ENCODE measurements at regions not wholly inside any gene's neighbourhood (a gene's known extent, or its start where the extent isn't known, plus 50 kb on each side); places are given as distances from the start of the nearest gene placed in this dataset.

DNA sequence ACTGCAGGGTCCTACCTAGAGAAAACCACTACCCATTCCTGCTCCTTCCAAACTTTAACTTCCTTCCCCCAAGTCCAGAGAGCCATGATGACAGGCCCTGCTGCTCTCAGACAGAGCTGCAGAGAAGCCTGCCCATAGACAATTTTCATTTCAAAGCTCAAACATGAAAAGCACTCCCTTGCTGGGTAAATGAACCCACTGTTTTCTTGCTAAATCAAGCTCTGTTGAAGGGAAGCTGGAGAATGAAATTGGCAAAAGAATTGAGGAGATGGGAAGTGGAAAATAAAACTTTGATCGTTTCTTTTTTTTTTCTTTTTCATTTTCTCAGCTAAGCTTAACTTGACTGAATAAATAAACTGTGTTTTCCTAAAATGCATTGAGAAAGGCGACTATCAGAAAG lies 331.1 kb upstream of the CPEB2 start:
- TF ChIP-seq POLR2A (IDR thresholded peaks at IDR 0.05), result no peak
- TF ChIP-seq, protein P1, sequence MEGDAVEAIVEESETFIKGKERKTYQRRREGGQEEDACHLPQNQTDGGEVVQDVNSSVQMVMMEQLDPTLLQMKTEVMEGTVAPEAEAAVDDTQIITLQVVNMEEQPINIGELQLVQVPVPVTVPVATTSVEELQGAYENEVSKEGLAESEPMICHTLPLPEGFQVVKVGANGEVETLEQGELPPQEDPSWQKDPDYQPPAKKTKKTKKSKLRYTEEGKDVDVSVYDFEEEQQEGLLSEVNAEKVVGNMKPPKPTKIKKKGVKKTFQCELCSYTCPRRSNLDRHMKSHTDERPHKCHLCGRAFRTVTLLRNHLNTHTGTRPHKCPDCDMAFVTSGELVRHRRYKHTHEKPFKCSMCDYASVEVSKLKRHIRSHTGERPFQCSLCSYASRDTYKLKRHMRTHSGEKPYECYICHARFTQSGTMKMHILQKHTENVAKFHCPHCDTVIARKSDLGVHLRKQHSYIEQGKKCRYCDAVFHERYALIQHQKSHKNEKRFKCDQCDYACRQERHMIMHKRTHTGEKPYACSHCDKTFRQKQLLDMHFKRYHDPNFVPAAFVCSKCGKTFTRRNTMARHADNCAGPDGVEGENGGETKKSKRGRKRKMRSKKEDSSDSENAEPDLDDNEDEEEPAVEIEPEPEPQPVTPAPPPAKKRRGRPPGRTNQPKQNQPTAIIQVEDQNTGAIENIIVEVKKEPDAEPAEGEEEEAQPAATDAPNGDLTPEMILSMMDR (IDR thresholded peaks at IDR 0.05), result no peak
- no peak for TF ChIP-seq POLR2AphosphoS5 (IDR thresholded peaks at IDR 0.05)
